ENCODE measurements at regions not wholly inside any gene's neighbourhood (a gene's known extent, or its start where the extent isn't known, plus 50 kb on each side); places are given as distances from the start of the nearest gene placed in this dataset.

DNA sequence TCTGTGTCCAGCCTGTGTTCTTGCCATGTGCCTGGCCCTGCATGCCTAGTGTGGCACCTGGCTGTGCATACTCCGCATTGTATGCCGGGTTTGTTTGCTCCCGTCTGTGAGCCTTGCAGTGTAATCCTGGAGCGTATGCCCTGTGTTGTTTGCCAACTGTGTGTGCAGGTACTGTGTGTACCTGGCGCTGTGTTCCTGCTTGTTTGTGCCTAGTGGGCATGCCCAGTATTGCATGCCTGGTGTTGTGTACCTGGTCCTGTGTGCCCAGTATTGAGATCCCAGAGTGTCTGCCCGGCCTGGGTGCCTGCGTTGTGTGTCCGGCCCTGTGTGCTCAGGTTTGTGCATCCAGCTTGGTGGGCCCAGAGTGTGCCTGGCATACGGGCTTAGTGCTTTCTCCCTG lies 54.5 kb upstream of the CHRNA7 start:
- TF ChIP-seq ZFX (IDR thresholded peaks at IDR 0.05) (no peak), CTCF (conservative IDR thresholded peaks at IDR 0.05) (no peak; the same call in none of the 2 replicates)
- peak overlapping the region; percentile 62 for H3K27ac ChIP-seq

GRCh38 chr15:31977138-31977537 lies 53.2 kb upstream of the CHRNA7 start:
- H3K27ac ChIP-seq, result peak overlapping the region; percentile 62
- TF ChIP-seq ZFX (IDR thresholded peaks at IDR 0.05) (no peak), CTCF (conservative IDR thresholded peaks at IDR 0.05) (no peak)

GRCh38 chr15:31977812-31978661 lies 52.3 kb upstream of the CHRNA7 start:
- TF ChIP-seq CTCF (conservative IDR thresholded peaks at IDR 0.05), result peak; percentile 90
- TF ChIP-seq ZFX (IDR thresholded peaks at IDR 0.05), result no peak
- peak overlapping the region; percentile 62 for H3K27ac ChIP-seq

Measured in C4-2B (cell line).